Central memory CD8-positive, alpha-beta T cell (primary cell): ENCODE measurements at regions not wholly inside any gene's neighbourhood (a gene's known extent, or its start where the extent isn't known, plus 50 kb on each side); places are given as distances from the start of the nearest gene placed in this dataset.
"Not testable (repeated sequence)": the region's sequence is repeated elsewhere in the genome, so short reads cannot be mapped to it uniquely, and the experiment has no call there.

Experiments used
- ATAC-seq: fragments of 150-1000 bp; cut with Tn5 transposase; replicated peaks from 2 replicates; pipeline ENCODE4 v1.10.0; 2022; ENCODE audit warnings: mild to moderate bottlenecking, moderate FRiP score, moderate number of reproducible peaks; ENCODE audit not compliant: poor library complexity, severe bottlenecking; ENCODE audit errors: extremely low read depth
- DNase-seq, 2 donors: peaks; one replicate each; pipeline ENCODE4 v3.0.0; 2021; ENCODE audit warnings: low spot score in 2 of 2
- H3K27ac Mint-ChIP-seq: one replicate; pipeline ENCODE4 v1.8.0; 2022; ENCODE audit warnings: low read depth, mild to moderate bottlenecking, moderate library complexity, mixed read lengths
- H3K27me3 Mint-ChIP-seq: one replicate; pipeline ENCODE4 v1.8.0; 2022; ENCODE audit warnings: mixed read lengths
- H3K36me3 Mint-ChIP-seq: one replicate; pipeline ENCODE4 v1.8.0; 2022; ENCODE audit warnings: mild to moderate bottlenecking, moderate library complexity, mixed read lengths; ENCODE audit not compliant: insufficient read depth
- H3K4me1 Mint-ChIP-seq: one replicate; pipeline ENCODE4 v1.8.0; 2022; ENCODE audit warnings: mixed read lengths
- H3K4me3 Mint-ChIP-seq: one replicate; pipeline ENCODE4 v1.8.0; 2022; ENCODE audit warnings: mild to moderate bottlenecking, moderate library complexity, mixed read lengths
- H3K9me3 Mint-ChIP-seq: one replicate; pipeline ENCODE4 v1.8.0; 2022; ENCODE audit warnings: mixed read lengths

DNA sequence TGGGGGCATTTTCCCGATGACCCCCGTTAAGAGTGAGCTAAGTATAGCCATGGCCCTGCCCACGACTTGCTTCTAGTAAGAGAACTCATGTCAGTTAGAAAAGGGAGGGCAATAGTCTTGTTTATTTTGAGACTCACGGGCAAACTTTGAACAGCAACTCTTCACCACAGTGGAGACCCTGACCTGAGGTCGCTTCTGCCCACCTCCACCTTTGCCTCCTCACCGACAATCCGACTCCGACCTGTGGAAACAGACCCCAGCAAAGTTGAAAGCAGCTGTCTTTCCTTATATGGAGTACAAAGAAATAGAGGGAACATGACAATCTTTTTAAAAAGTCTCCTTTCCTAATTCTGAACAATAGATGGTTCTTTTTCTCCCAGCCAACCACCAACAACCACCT lies 155.0 kb upstream of the GCFC2 start:
- Mint-ChIP-seq H3K9me3 (peaks cover 5% of the 10 kb centered on the region), H3K4me1 (no peaks in the 10 kb centered on the region), H3K27ac (no peak overlapping the region), H3K36me3 (no peaks in the 10 kb centered on the region), H3K4me3 (no peak overlapping the region), H3K27me3 (no peaks in the 10 kb centered on the region)
- ATAC-seq (no peak), DNase-seq (no peak)

DNA sequence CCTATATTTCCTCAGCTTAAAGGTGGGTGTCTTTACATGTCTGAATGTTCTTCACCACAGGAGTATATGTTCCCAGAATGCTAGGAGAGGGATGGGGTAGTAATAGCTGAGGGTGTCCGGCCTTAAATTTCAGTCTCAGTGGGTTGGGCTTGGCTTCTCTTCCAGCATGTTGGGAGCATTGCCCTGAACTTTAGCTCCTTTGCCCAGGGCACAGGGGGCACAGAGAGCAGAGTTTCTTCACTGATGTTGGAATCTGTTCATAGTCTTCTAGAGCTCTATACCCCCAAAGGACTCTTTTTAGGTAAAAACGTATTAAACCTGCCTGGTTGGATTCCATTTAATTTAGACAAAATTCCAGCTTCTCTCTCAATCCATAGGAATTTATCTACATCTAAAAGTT lies 154.4 kb upstream of the GCFC2 start:
- Mint-ChIP-seq H3K36me3 (no peaks in the 10 kb centered on the region), H3K27ac (no peak overlapping the region), H3K4me3 (no peak overlapping the region), H3K27me3 (no peaks in the 10 kb centered on the region), H3K9me3 (peaks cover 5% of the 10 kb centered on the region), H3K4me1 (no peaks in the 10 kb centered on the region)
- ATAC-seq (no peak), DNase-seq (no peak)

GRCh38 chr2:75862547-75862946 lies 151.8 kb upstream of the GCFC2 start:
- H3K4me3 Mint-ChIP-seq, result no peak overlapping the region
- no peaks in the 10 kb centered on the region for H3K27me3 Mint-ChIP-seq
- no peak for ATAC-seq

DNA sequence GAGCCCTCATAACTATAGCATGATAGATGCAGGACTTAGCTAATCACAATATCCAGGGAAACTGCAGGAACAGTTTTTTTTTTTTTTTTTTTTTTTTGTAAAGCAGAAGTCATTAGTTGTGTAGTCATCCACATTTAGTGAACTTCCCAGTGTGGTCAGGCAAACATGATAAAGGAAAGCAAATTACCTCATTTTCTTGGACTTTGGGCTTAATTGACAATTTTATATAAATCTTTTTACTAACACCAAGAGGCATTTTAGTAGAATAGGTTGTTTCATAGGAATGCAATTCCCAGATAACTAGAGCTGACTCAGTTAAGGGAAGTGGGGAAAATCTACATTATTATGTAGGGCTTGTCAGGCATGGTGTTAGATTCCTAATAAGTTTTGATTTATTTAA lies 142.7 kb upstream of the GCFC2 start:
- Mint-ChIP-seq H3K9me3 (peaks cover 4% of the 10 kb centered on the region), H3K27ac (no peak overlapping the region), H3K4me1 (no peaks in the 10 kb centered on the region), H3K36me3 (no peaks in the 10 kb centered on the region), H3K27me3 (no peaks in the 10 kb centered on the region), H3K4me3 (no peak overlapping the region)
- DNase-seq, result no peak
- no peak for ATAC-seq

More at GRCh38 chr2:75862547-75862946, 151.8 kb upstream of the GCFC2 start:
- Mint-ChIP-seq H3K9me3 (peaks cover 6% of the 10 kb centered on the region), H3K27ac (no peak overlapping the region), H3K36me3 (no peaks in the 10 kb centered on the region), H3K4me1 (no peaks in the 10 kb centered on the region)
- DNase-seq, result no peak

DNA sequence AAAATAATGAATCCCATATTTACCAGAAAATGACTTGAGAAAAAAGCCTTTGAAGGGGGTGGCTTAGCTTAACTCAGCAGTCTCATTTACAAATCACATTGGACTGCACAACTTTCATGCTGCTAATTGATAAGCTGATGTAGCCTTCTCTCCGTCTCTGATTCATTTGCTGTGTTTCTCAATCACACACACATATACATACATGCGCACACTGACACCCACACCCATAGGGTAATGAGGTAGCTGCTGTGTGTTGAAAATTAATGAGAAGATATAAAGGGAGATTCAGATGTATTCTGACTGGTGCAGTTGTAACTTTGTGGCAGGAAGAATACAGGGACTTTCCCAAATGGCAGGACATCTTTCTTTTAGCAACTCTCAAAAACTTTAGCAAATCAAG lies 141.9 kb upstream of the GCFC2 start:
- DNase-seq (no peak), ATAC-seq (no peak)
- Mint-ChIP-seq H3K4me3 (no peak overlapping the region), H3K9me3 (peaks cover 4% of the 10 kb centered on the region), H3K4me1 (no peaks in the 10 kb centered on the region), H3K27ac (no peak overlapping the region), H3K27me3 (no peaks in the 10 kb centered on the region), H3K36me3 (no peaks in the 10 kb centered on the region)

DNA sequence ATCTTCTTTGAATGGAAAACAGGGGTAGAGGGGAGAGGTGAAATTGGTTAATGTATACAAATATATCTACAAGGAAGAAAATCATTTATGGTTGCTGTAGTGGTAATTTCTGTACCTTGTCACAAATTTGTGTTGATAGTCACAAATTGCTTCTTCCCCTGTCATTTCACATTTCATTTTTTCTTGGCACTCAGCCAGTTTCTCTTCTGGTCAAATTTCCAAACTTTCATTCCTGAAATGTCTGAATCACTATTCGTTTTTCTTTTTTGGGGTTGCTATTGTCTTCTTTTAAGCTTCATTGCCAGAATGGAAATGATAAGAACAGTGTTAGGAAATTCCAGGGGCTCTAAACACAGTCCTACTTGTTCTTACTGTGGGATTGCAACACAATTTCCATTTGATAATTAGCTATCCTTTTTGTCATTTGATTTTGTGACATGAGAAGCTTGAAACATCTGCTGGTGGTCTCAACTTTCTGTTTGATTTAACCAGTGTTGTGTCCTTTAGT lies 136.0 kb upstream of the GCFC2 start:
- Mint-ChIP-seq H3K4me3 (no peak overlapping the region), H3K36me3 (no peaks in the 10 kb centered on the region), H3K27me3 (no peaks in the 10 kb centered on the region), H3K9me3 (no peaks in the 10 kb centered on the region), H3K4me1 (no peaks in the 10 kb centered on the region), H3K27ac (no peak overlapping the region)
- ATAC-seq, result no peak
- no peak for DNase-seq

- ATAC-seq, result no peak
- Mint-ChIP-seq H3K27me3 (no peaks in the 10 kb centered on the region), H3K4me3 (no peak overlapping the region), H3K4me1 (no peaks in the 10 kb centered on the region), H3K9me3 (no peaks in the 10 kb centered on the region), H3K27ac (no peak overlapping the region), H3K36me3 (no peaks in the 10 kb centered on the region)
- no peak for DNase-seq
Observed at GRCh38 chr2:75844651-75845050, 133.9 kb upstream of the GCFC2 start.

DNA sequence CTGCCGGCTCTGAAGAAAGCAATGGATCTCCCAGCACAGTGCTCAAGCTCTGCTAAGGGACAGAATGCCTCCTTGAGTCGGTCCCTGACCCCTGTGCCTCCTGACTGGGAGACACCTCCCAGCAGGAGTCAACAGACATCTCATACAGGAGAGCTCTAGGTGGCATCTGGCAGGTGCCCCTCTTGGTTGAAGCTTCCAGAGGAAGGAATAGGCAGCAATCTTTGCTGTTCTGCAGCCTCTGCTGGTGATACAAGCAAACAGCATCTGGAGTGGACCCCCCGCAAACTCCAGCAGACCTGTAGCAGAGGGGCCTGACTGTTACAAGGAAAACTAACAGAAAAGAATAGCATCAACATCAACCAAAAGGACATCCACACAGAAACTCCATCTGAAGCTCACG lies 123.9 kb upstream of the GCFC2 start:
- H3K9me3 Mint-ChIP-seq, result peaks cover 12% of the 10 kb centered on the region
- H3K27ac Mint-ChIP-seq, H3K4me1 Mint-ChIP-seq, H3K4me3 Mint-ChIP-seq, H3K27me3 Mint-ChIP-seq, H3K36me3 Mint-ChIP-seq, ATAC-seq, DNase-seq: not testable (repeated sequence)

GRCh38 chr2:75833386-75833785 lies 122.7 kb upstream of the GCFC2 start:
- no peaks in the 10 kb centered on the region for H3K27me3 Mint-ChIP-seq
- no peak for ATAC-seq
- no peak overlapping the region for H3K4me3 Mint-ChIP-seq
- peaks cover 12% of the 10 kb centered on the region for H3K9me3 Mint-ChIP-seq
- no peak overlapping the region for H3K27ac Mint-ChIP-seq
- no peaks in the 10 kb centered on the region for H3K4me1 Mint-ChIP-seq
- H3K36me3 Mint-ChIP-seq, result no peaks in the 10 kb centered on the region
- DNase-seq, result no peak

DNA sequence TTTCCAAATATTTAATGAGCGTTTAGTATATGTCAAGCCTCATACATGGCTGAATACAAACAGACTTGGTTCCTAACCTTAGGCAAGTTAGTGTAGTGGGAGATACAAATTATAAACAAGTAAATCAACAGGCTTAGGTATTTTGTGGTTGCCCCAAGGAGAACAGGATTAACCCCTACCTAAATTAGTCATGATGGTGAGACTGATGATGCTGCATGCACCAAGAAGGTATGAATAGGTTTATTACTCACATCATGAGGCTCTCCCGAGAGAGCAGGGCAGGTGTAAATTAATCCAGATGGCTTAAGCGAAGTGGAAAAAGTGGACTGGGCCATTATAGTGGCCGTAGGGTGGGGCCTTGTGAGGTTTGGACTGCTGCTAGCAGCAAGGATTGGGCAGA lies 118.1 kb upstream of the GCFC2 start:
- H3K4me1 Mint-ChIP-seq, result no peaks in the 10 kb centered on the region
- DNase-seq, result no peak
- no peak overlapping the region for H3K4me3 Mint-ChIP-seq
- ATAC-seq, result no peak
- H3K9me3 Mint-ChIP-seq, result peaks cover 16% of the 10 kb centered on the region
- H3K27me3 Mint-ChIP-seq, result no peaks in the 10 kb centered on the region
- H3K36me3 Mint-ChIP-seq, result no peaks in the 10 kb centered on the region
- no peak overlapping the region for H3K27ac Mint-ChIP-seq

DNA sequence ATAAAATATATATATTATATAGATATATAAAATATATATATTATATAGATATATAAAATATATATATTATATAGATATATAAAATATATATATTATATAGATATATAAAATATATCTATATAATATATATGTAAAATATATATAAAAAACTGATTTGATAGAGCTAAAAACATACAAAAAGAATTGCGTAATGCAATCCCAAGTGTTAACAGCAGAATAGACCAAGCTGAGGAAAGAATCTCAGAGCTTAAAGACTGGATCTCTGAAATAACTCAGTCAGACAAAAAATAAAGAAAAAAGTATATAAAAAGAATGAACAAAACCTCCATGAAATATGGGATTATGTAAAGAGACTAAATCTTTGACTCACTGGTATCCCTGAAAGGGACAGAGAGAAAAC lies 112.8 kb upstream of the GCFC2 start:
- H3K27me3 Mint-ChIP-seq, H3K4me1 Mint-ChIP-seq, DNase-seq, ATAC-seq, H3K4me3 Mint-ChIP-seq, H3K27ac Mint-ChIP-seq, H3K36me3 Mint-ChIP-seq: not testable (repeated sequence)
- H3K9me3 Mint-ChIP-seq, result peaks cover 21% of the 10 kb centered on the region

DNA sequence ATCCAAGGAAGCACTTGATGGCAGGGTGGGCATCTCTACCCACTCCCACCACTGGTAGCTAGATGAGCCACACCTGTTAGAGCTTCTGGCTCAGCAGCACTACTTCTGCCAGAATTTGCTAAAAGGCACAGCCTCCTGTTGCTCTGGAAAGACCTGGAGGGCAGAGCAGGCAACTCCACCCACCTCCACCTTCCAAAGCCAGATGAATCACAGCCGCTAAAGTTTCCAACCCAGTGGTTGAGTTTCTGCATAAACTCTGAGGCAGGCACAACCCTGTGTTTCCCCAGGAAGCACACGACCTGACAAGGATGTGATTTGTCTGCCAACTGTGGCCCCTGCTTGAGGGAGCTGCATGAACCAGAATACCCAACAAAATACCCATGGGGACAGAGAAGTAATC lies 111.6 kb upstream of the GCFC2 start:
- H3K9me3 Mint-ChIP-seq, result peaks cover 18% of the 10 kb centered on the region
- ATAC-seq (no peak), DNase-seq (no peak)
- H3K27me3 Mint-ChIP-seq, result no peaks in the 10 kb centered on the region
- H3K36me3 Mint-ChIP-seq, result no peaks in the 10 kb centered on the region
- no peaks in the 10 kb centered on the region for H3K4me1 Mint-ChIP-seq
- H3K4me3 Mint-ChIP-seq, result no peak overlapping the region
- no peak overlapping the region for H3K27ac Mint-ChIP-seq

- no peak overlapping the region for H3K27ac Mint-ChIP-seq
- no peaks in the 10 kb centered on the region for H3K4me1 Mint-ChIP-seq
- DNase-seq (no peak), ATAC-seq (no peak)
- no peaks in the 10 kb centered on the region for H3K36me3 Mint-ChIP-seq
- no peak overlapping the region for H3K4me3 Mint-ChIP-seq
- H3K27me3 Mint-ChIP-seq, result no peaks in the 10 kb centered on the region
- peaks cover 16% of the 10 kb centered on the region for H3K9me3 Mint-ChIP-seq
Observed at GRCh38 chr2:75820693-75821092, 110.0 kb upstream of the GCFC2 start.
